ENCODE measurements at regions not wholly inside any gene's neighbourhood (a gene's known extent, or its start where the extent isn't known, plus 50 kb on each side); places are given as distances from the start of the nearest gene placed in this dataset.

- no peak for DNase-seq (ENCODE audit: low read depth, low spot score)
- no peak overlapping the region for H3K4me3 ChIP-seq (ENCODE audit: low read length)
Observed at GRCh38 chr2:236977063-236977851, 108.4 kb upstream of the COPS8 start.

DNA sequence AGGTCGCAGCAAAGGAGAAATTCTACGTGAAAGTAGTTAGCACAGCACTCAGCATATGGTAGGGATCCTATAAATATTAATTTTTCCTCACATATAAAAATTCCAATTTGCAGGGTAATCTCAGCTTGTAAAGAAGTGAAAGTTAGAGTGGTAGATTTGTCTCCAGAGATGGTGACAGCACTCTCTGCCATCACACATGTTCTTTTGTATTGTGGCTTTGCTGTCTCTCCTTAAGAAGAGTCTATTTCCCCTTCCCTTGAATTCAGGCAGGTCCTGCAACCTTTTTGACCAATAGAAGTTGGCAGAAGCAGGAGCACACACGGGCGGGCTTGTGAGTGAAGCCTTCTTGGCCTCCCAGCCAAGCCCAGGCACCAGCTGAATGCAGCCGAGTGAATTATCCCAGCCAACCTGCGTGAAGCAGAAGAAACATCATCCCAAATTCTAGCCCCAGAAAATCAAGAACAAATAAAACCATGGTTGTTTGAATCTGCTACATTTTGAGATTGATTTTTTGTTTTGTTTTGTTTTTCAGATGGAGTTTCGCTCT lies 107.8 kb upstream of the COPS8 start:
- DNase-seq (ENCODE audit: low read depth, low spot score): no peak
- no peak overlapping the region for H3K4me3 ChIP-seq (ENCODE audit: low read length)

DNA sequence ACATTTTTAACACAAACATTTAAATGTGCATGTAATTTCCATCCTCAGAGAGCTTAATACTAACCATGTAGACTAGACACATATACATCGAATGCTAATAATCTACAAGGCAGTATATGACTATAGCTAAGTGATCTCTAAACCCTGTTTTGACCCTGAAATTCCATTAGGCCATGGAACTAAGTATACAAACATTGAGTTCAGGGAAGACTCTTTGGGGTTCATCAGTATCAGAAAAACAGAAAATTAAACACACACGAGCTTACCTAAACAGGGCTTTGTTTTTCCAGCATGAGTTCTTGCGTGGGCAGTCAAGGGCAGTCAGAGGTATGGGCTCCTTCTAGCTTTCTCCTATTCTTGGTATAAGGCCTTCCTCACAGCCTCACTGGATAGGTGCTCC lies 106.0 kb upstream of the COPS8 start:
- no peak overlapping the region for H3K4me3 ChIP-seq (ENCODE audit: low read length)
- DNase-seq (ENCODE audit: low read depth, low spot score): no peak

DNA sequence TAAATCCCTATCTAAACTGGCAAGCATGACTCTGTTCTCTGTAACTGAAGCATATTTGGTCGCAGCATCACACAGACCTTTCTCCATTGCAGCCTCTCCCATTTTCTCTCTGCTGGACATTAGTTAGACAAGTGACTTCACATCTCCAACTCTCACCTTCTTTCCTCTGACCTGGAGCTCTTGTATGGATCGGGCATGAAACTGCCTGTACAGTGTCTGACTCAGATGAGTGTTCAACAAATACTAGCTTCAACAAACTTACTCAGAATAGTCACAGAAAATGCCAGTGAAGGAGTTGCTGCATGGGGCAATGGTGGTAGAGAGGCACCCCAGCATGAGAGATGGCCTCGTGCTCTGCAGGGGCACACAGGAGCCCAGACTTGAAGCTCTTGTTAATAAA lies 104.7 kb upstream of the COPS8 start:
- H3K4me3 ChIP-seq (ENCODE audit: low read length): no peak overlapping the region
- DNase-seq (ENCODE audit: low read depth, low spot score): no peak

- H3K4me3 ChIP-seq (ENCODE audit: low read length): no peak overlapping the region
- DNase-seq (ENCODE audit: low read depth, low spot score): no peak
Observed at GRCh38 chr2:236981701-236982485, 103.8 kb upstream of the COPS8 start.

GRCh38 chr2:236982693-236983455 lies 102.8 kb upstream of the COPS8 start:
- H3K4me3 ChIP-seq (ENCODE audit: low read length): no peak overlapping the region
- no peak for DNase-seq (ENCODE audit: low read depth, low spot score)

DNA sequence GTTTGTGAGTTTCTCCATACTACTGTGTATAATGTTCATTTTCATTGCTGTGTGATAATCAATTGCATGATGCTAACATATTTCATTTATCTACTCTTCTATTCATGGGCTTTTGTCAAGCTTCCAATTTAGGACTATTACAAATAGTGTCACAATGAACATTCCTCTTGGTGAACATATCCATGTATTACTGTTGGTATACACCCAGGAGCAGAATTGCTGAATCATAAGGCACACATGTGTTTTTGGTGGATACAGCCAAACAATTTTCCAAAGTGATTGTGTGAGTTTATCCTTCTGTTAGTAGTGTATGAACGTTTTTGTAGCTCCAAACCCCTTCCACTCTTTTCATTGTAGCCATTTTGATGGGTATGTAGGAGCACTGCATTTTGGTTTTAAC lies 101.6 kb upstream of the COPS8 start:
- no peak overlapping the region for H3K4me3 ChIP-seq (ENCODE audit: low read length)
- no peak for DNase-seq (ENCODE audit: low read depth, low spot score)

DNA sequence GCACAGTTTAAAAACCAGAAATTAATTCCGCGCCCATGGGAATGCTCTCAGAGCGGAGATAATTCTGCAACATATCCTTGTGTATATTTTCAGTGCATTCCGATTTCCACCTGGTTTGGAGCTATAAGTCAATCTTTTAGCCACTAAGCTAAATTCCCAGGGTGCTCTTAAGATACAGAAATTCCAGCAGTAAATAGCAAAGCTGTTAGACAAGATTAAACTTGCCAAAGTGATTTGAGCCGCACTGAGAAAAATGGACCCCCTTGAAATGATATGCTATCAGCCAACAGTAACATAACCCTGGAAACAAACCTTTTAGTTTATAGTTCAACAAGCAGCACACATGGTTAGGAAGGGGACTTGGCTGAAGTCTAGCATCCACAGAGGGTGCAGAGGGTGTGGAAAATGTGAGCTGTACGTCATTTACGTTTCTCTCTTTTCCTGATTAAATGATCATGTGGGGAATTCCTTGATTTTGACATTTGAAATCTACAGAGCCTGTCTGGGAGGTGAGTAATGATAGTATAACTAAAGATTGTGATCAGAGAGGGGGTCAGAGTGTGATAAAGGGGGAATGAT lies 99.8 kb upstream of the COPS8 start:
- no peak overlapping the region for H3K4me3 ChIP-seq (ENCODE audit: low read length)
- DNase-seq (ENCODE audit: low read depth, low spot score): no peak

- H3K4me3 ChIP-seq (ENCODE audit: low read length): no peak overlapping the region
Observed at GRCh38 chr2:236986524-236987330, 99.0 kb upstream of the COPS8 start.

DNA sequence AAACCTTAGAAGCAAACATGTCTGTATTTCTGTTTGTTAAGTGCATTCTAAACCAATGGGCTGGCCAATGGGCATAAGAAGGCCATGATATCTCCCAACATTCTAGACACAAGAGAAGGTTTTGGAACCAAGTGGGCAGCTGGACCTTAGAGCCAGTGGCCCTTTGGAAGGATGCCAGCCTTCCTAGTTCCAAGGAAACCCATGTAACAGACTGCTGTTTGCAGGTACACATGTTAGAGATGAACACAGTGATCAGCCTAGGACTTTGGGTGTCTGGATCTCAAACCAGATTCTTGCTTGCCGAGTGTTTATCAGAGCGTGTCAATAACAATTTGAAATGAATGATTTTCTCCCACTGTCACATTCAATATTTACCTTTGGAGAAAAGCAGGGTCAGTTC lies 97.5 kb upstream of the COPS8 start:
- no peak overlapping the region for H3K4me3 ChIP-seq (ENCODE audit: low read length)
- DNase-seq (ENCODE audit: low read depth, low spot score): no peak

More at GRCh38 chr2:236986524-236987330, 99.0 kb upstream of the COPS8 start:
- no peak for DNase-seq (ENCODE audit: low read depth, low spot score)

DNA sequence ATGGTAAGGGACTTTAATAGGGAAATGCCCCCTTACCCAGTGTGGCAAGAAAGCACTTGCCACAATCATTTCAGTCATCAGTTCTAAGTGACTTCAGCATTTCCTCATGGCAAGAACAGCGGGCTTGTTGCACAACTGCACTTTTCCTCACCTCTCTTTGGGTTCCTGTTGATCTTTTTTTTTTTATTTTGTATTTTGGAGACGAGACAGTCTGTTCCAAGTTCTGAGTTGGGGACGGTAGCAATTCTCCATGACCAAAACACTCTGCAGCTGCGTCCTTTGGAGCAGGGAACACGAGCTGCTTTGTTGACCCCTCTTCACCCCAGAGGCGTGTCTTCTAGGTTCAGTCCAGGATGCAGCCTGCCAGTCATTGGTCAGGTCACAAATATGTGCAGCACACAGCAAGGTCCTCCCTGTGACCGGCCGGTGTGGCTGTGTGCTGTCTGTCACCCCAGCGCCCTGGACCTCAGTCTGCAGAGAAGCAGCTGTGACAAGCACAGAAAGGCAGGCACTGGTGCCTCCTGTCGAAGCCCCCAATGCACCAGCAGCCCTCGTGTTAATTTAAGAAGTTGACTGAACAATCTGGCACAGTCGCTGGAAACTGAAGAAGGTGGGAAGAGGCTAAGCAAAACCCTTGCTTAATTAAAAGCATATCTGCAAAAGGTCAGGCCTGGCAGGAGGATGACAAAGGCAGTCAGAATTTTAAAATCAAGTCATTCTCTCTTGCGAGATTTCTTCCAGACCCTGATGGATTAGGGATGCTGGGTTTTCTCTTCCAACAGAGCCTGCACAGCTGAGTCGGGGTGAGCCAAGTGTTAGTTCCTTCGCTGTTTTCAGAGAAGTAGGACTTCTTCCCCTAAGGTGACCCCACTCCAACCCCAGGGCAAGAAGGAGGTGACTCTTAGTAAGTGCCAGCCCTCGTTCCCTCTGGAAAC lies 96.7 kb upstream of the COPS8 start:
- no peak for DNase-seq (ENCODE audit: low read depth, low spot score)
- no peak overlapping the region for H3K4me3 ChIP-seq (ENCODE audit: low read length)

GRCh38 chr2:236990552-236990951 lies 95.1 kb upstream of the COPS8 start:
- no peak overlapping the region for H3K4me3 ChIP-seq (ENCODE audit: low read length)
- DNase-seq (ENCODE audit: low read depth, low spot score): no peak

GRCh38 chr2:236991874-236992273 lies 93.8 kb upstream of the COPS8 start:
- DNase-seq (ENCODE audit: low read depth, low spot score): no peak
- H3K4me3 ChIP-seq (ENCODE audit: low read length): no peak overlapping the region

DNA sequence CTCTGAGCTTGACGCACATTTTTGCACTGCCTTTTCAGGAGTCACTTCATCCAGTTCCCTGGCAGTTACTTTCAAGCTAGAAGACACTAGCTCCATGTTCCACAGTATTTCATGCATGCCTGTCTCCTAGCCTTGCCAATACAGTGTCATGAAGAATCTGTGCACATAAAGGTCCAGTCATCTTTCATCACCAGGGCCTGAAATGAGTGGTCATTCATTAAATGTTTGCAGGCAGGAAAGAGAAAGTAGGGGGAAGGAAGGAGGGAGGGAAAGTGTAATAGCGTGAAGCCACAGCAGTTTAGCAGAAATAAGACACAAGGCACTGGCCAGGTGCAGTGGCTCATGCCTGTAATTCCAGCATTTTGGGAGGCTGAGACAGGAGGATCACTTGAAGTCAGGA lies 92.4 kb upstream of the COPS8 start:
- no peak for DNase-seq (ENCODE audit: low read depth, low spot score)
- H3K4me3 ChIP-seq (ENCODE audit: low read length): no peak overlapping the region

DNA sequence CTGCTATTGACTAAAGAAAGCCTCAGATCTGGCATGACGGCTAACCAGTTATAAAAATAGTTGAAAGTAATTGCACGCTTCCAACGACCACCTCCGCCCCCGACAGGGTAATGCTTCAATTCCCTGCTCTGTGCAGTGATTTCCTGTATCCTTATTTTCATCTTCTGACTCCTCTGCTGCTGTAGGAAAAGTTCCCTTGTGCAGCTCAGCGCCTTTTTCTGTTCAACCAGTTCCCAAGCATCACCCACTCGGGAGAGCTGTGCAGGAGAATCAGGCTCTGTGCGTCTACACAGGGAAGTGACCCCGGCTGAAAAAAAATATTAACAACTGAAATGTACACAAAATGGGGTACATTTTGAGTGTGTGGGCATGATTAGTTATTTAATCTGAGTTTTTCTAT lies 91.3 kb upstream of the COPS8 start:
- DNase-seq (ENCODE audit: low read depth, low spot score): no peak
- H3K4me3 ChIP-seq (ENCODE audit: low read length): no peak overlapping the region

DNA sequence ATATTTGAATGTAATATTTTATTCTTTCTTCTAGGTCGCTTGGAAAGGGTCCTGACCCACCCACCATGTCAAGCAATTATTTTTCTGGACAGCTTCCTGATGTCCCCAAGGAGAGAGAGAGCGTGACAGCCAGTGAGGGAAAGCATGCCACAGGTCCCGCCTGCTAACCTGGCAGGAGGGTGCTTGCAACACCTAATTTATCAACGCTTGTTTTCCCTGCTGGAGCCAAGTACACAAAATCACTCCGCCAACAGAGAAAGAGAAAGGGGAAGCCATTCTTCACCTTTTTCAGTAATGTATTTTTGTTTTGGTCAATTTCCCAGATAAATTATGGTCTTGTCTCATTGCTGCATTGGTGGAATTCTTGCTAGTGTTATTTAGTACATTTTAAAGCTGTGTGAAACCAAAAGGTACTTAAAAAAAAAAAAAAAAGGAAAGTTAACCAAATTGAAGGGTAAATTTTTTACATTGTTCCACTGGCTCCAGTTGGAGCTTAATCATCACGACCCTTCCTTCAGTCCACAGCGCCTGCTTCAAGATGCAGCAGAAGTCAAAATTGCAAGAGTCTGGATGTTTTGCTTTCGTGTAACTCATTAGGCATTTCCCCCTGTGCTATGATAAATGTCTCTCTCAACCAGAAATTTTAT lies 88.5 kb upstream of the COPS8 start:
- H3K4me3 ChIP-seq (ENCODE audit: low read length): no peak overlapping the region
- no peak for DNase-seq (ENCODE audit: low read depth, low spot score)

DNA sequence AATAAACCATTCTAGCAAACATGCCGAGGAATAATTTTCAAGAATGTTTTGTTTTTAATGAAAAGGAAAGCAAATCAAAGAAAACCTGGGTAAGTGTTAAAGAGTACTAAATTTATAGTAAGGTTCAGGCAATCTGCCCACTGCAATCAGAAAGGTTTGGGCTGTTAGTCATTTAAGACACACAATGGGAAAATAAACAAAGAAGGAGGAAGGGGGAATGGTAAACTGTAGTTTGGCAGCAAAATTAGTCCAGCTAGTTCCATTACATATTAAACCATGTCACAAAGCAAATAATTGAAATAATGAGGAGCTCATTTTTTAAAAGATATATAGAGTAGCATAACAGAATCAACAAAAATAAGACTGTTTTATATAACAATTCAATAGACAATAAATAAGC lies 87.5 kb upstream of the COPS8 start:
- DNase-seq (ENCODE audit: low read depth, low spot score): no peak
- H3K4me3 ChIP-seq (ENCODE audit: low read length): no peak overlapping the region

Measured in Jurkat, Clone E6-1 (cell line).